ENCODE measurements at regions not wholly inside any gene's neighbourhood (a gene's known extent, or its start where the extent isn't known, plus 50 kb on each side); places are given as distances from the start of the nearest gene placed in this dataset.

DNA sequence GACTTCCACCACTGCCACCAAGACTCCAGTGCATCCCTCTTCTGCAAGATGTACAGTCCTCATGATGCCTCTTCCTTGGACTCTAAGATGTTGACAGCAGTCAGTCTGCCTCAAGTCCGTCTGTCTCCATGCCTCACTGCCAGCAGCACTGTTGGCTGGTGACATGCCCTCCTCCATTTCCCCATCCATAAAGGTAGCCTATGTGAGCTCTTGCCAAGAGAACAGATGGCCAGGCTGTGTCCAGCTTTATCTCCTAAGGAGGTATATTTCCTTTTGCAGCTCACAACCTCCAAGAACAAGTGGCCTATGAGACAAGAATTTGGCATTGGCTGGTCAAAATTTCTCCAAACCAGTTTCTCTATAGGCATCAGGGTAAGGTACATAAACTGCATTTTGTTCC is 149.3 kb upstream of the HNRNPA3 start:
- Histone ChIP-seq H3K4me3 (ENCODE audit: low read depth, low read length) (no peak overlapping the region), H3K36me3 (ENCODE audit: control insufficient read depth, insufficient read depth, low read length) (no peaks in the 10 kb centered on the region), H3K27me3 (ENCODE audit: control insufficient read depth, insufficient read depth, low read length) (no peaks in the 10 kb centered on the region)
- no peak for DNase-seq (ENCODE audit: low read depth)
- no peak for TF ChIP-seq CTCF (IDR thresholded peaks at IDR 0.05; ENCODE audit: insufficient read depth, low read length, poor library complexity, severe bottlenecking)

DNA sequence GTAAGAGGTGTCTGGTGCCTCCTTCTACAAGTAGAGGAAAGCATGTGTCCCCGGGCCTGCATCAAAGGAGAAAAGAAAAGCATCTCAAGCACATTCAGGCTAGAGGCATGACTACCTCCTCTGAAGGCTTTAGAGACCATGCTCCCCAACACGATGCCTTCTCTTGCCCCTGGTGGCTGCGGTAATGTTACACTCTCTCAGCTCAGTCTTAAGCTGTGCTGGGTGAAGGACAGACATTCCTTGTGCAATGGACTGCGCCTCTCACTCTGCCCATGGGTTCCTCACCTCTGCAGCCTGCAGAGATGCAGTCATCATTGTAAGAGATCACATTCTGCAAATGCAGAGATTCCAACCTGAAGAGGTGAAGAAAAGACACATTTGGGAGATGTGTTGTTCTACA is 148.2 kb upstream of the HNRNPA3 start:
- H3K36me3 ChIP-seq (ENCODE audit: control insufficient read depth, insufficient read depth, low read length) = no peaks in the 10 kb centered on the region
- DNase-seq (ENCODE audit: low read depth) = peak; percentile 1
- no peak overlapping the region for H3K4me3 ChIP-seq (ENCODE audit: low read depth, low read length)
- no peaks in the 10 kb centered on the region for H3K27me3 ChIP-seq (ENCODE audit: control insufficient read depth, insufficient read depth, low read length)
- peak; percentile 5 for TF ChIP-seq CTCF (IDR thresholded peaks at IDR 0.05; ENCODE audit: insufficient read depth, low read length, poor library complexity, severe bottlenecking)

GRCh38 chr2:177068967-177069366 is 143.6 kb upstream of the HNRNPA3 start:
- DNase-seq (ENCODE audit: low read depth) = no peak
- Histone ChIP-seq H3K4me3 (ENCODE audit: low read depth, low read length) (no peak overlapping the region), H3K36me3 (ENCODE audit: control insufficient read depth, insufficient read depth, low read length) (no peaks in the 10 kb centered on the region), H3K27me3 (ENCODE audit: control insufficient read depth, insufficient read depth, low read length) (no peaks in the 10 kb centered on the region)
- no peak for TF ChIP-seq CTCF (IDR thresholded peaks at IDR 0.05; ENCODE audit: insufficient read depth, low read length, poor library complexity, severe bottlenecking)

DNA sequence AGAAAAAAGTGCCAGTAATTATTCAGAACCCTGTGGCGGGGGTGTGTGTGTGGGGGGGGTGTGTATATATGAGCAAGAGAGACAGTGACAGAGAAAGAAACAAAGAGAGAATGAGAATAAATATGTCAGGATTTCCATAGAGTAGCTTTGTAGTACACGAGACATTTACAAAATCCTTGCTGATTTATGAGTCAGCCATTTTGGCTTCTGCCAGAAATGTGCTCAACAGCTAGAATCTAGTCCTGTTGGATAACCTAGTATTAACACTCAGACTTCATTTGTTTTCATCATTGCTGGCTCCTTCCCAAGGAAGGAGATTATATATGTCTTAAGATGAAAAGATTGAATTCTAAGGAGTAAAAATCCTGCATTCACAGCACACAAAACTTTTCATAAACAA is 140.5 kb upstream of the HNRNPA3 start:
- no peak for TF ChIP-seq CTCF (IDR thresholded peaks at IDR 0.05; ENCODE audit: insufficient read depth, low read length, poor library complexity, severe bottlenecking)
- Histone ChIP-seq H3K4me3 (ENCODE audit: low read depth, low read length) (no peak overlapping the region), H3K36me3 (ENCODE audit: control insufficient read depth, insufficient read depth, low read length) (no peaks in the 10 kb centered on the region), H3K27me3 (ENCODE audit: control insufficient read depth, insufficient read depth, low read length) (no peaks in the 10 kb centered on the region)
- no peak for DNase-seq (ENCODE audit: low read depth)

DNA sequence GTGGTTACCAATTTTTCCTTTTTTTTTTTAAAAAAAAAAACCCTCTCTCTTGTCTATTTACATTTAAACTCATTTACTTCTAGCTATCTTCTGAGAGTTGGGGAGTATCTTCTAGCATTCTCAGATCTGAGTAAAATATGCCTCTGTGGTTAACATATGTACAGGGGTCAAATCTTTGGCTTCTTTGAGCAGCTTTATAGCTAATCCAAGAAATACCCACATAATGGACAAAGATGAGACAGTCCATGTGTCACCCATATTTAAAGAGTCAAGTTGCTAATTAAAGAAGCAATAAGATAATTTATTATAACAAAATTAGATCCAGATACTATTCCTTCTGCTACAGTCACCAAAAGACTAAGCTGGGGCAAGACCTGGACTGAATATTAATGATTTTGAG is 139.0 kb upstream of the HNRNPA3 start:
- Histone ChIP-seq H3K4me3 (ENCODE audit: low read depth, low read length) (no peak overlapping the region), H3K36me3 (ENCODE audit: control insufficient read depth, insufficient read depth, low read length) (no peaks in the 10 kb centered on the region), H3K27me3 (ENCODE audit: control insufficient read depth, insufficient read depth, low read length) (no peaks in the 10 kb centered on the region)
- DNase-seq (ENCODE audit: low read depth) = no peak
- TF ChIP-seq CTCF (IDR thresholded peaks at IDR 0.05; ENCODE audit: insufficient read depth, low read length, poor library complexity, severe bottlenecking) = no peak

DNA sequence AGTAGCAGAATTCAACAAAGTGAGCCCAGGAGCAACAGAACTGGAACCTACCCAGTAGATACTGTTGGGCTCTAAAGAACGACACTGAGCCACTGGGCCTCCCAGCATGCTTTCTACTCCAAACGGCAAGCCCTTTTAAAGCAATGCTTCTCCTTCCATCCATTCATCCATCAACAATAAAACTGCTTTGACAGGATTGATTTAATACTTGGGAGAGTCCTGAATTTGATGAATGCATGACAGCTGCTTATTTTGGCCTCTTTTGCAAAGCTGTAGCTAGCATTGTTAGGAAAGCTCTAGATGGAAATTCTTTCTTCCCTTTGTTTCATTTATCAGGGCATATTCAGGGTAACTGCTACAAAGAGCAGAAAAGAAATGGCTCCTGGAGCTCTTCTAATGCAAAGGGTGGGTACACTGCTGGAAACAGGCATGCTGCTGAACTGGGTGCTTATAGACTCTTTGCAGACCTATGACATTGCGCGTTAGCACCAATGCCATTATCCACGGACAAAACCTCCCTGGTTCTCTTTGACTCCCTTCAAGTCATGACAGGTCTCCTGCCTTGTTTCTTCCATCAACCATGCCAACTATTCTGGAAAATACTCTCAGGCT is 138.4 kb upstream of the HNRNPA3 start:
- no peaks in the 10 kb centered on the region for H3K36me3 ChIP-seq (ENCODE audit: control insufficient read depth, insufficient read depth, low read length)
- H3K4me3 ChIP-seq (ENCODE audit: low read depth, low read length) = no peak overlapping the region
- H3K27me3 ChIP-seq (ENCODE audit: control insufficient read depth, insufficient read depth, low read length) = no peaks in the 10 kb centered on the region
- no peak for TF ChIP-seq CTCF (IDR thresholded peaks at IDR 0.05; ENCODE audit: insufficient read depth, low read length, poor library complexity, severe bottlenecking)
- no peak for DNase-seq (ENCODE audit: low read depth)
